Loucy (cell line): ENCODE measurements at regions not wholly inside any gene's neighbourhood (a gene's known extent, or its start where the extent isn't known, plus 50 kb on each side); places are given as distances from the start of the nearest gene placed in this dataset.

ENCODE experiments used
- EZH2phosphoT487 ChIP-seq: fragments of 200-600 bp; IDR thresholded peaks from 2 replicates; pipeline ENCODE4 v1.6.1; 2018; ENCODE audit warnings: antibody characterized with exemption, mild to moderate bottlenecking, moderate library complexity, borderline replicate concordance
- TF ChIP-seq, protein P1 (sequence below): fragments of 200-600 bp; sonication (generic); conservative IDR thresholded peaks from 2 replicates; pipeline ENCODE4 v1.5.1; 2014; ENCODE audit warnings: mild to moderate bottlenecking, antibody characterized with exemption, low read length

DNA sequence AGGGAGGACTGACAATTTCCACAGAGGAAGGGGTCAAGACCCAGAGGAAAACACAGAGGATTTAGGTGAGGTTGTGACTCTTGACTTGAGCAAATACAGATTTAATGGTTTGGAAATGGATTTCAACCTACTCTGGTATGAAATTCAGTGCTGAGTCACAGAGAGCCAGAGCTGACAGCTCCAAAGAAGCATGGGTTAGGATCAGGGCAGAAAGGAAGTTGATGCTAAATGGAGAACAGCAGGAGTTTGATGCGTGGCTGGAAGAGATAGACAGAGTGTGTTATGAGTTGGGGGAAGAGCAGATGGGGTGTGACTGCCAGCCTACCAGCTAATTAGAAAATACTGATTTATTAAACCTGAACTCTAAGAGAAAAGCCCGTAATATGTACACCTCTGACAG lies 272.6 kb downstream of the FOXG1 start:
- TF ChIP-seq, protein P1, sequence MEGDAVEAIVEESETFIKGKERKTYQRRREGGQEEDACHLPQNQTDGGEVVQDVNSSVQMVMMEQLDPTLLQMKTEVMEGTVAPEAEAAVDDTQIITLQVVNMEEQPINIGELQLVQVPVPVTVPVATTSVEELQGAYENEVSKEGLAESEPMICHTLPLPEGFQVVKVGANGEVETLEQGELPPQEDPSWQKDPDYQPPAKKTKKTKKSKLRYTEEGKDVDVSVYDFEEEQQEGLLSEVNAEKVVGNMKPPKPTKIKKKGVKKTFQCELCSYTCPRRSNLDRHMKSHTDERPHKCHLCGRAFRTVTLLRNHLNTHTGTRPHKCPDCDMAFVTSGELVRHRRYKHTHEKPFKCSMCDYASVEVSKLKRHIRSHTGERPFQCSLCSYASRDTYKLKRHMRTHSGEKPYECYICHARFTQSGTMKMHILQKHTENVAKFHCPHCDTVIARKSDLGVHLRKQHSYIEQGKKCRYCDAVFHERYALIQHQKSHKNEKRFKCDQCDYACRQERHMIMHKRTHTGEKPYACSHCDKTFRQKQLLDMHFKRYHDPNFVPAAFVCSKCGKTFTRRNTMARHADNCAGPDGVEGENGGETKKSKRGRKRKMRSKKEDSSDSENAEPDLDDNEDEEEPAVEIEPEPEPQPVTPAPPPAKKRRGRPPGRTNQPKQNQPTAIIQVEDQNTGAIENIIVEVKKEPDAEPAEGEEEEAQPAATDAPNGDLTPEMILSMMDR, result no peak
- no peak for TF ChIP-seq EZH2phosphoT487
